ENCODE measurements at regions not wholly inside any gene's neighbourhood (a gene's known extent, or its start where the extent isn't known, plus 50 kb on each side); places are given as distances from the start of the nearest gene placed in this dataset.

DNA sequence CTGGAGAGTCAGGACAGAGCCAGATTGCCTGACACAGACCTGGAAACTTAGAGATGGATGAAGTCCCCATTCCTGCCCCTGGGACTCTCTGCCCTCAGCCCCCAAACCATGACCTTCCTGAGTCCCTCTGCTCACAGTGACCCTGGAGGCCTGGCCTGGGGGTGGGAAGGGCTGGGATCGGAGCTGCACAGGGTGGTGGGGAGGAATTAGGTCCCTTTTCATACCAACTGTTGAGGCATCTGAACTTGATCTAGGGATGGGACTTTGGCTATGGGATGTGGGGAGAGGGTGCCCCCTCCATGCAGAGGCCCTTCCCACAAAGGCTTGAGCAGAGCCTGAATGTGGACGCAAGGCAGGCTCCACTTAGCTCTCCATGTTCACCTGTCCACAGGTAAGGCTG, 144.1 kb downstream of the MRPL14 start:
- TF ChIP-seq, protein P1, sequence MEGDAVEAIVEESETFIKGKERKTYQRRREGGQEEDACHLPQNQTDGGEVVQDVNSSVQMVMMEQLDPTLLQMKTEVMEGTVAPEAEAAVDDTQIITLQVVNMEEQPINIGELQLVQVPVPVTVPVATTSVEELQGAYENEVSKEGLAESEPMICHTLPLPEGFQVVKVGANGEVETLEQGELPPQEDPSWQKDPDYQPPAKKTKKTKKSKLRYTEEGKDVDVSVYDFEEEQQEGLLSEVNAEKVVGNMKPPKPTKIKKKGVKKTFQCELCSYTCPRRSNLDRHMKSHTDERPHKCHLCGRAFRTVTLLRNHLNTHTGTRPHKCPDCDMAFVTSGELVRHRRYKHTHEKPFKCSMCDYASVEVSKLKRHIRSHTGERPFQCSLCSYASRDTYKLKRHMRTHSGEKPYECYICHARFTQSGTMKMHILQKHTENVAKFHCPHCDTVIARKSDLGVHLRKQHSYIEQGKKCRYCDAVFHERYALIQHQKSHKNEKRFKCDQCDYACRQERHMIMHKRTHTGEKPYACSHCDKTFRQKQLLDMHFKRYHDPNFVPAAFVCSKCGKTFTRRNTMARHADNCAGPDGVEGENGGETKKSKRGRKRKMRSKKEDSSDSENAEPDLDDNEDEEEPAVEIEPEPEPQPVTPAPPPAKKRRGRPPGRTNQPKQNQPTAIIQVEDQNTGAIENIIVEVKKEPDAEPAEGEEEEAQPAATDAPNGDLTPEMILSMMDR (IDR thresholded peaks at IDR 0.05; ENCODE audit: insufficient read depth, low read length, poor library complexity, severe bottlenecking), result no peak
- TF ChIP-seq EZH2phosphoT487 (conservative IDR thresholded peaks at IDR 0.05; ENCODE audit: low read length), result no peak

Data from SU-DHL-6 (cell line).